Activated B cell treated with CpG ODN at 0.5 μM for 24 hours (primary cell): ENCODE measurements at regions not wholly inside any gene's neighbourhood (a gene's known extent, or its start where the extent isn't known, plus 50 kb on each side); places are given as distances from the start of the nearest gene placed in this dataset.
"Not testable (repeated sequence)": the region's sequence is repeated elsewhere in the genome, so short reads cannot be mapped to it uniquely, and the experiment has no call there.

Experiments
- ATAC-seq: fragments of 200-7000 bp; cut with Tn5 transposase; one replicate; pipeline ENCODE4 v1.10.0; 2021; ENCODE audit warnings: low read depth, mild to moderate bottlenecking, moderate library complexity
- CTCF ChIA-PET: fragments of 350-600 bp; sonication (Branson Sonifier 250); formaldehyde crosslinking; loops from one replicate; lab custom pipeline; 2021; ENCODE audit warnings: antibody characterized with exemption; lab: Charles Lee
- POLR2A ChIA-PET: fragments of 350-600 bp; sonication (Branson Sonifier 250); formaldehyde crosslinking; loops from one replicate; lab custom pipeline; 2021; ENCODE audit warnings: antibody characterized with exemption; lab: Charles Lee
- DNase-seq: peaks from one replicate; pipeline ENCODE4 v3.0.0; 2022
- H3K27ac Mint-ChIP-seq: one replicate; pipeline ENCODE4 v1.8.0; 2020; ENCODE audit warnings: mixed read lengths
- H3K27me3 Mint-ChIP-seq: one replicate; pipeline ENCODE4 v1.8.0; 2021; ENCODE audit warnings: mixed read lengths
- H3K36me3 Mint-ChIP-seq: one replicate; pipeline ENCODE4 v1.8.0; 2021; ENCODE audit warnings: low read depth, mixed read lengths
- H3K4me1 Mint-ChIP-seq: one replicate; pipeline ENCODE4 v1.8.0; 2021; ENCODE audit warnings: mixed read lengths
- H3K4me3 Mint-ChIP-seq: one replicate; pipeline ENCODE4 v1.8.0; 2020; ENCODE audit warnings: mild to moderate bottlenecking, mixed read lengths
- H3K9me3 Mint-ChIP-seq: one replicate; pipeline ENCODE4 v1.8.0; 2020; ENCODE audit warnings: mixed read lengths
- intact Hi-C: fragments of 100-400 bp; cut with micrococcal nuclease; formaldehyde crosslinking; loops from one replicate; pipeline ENCODE4 v1.15.1; 2024
- TF ChIP-seq, protein P1 (sequence below): fragments of 200-600 bp; IDR thresholded peaks from one replicate; pipeline ENCODE4 v1.8.0; 2022; ENCODE audit warnings: antibody characterized with exemption, mild to moderate bottlenecking

GRCh38 chr1:243001003-243001402 lies 254.1 kb downstream of the CEP170 start:
- H3K4me3 Mint-ChIP-seq, H3K36me3 Mint-ChIP-seq, ATAC-seq, POLR2A ChIA-PET, H3K27ac Mint-ChIP-seq, H3K27me3 Mint-ChIP-seq, H3K9me3 Mint-ChIP-seq, DNase-seq, intact Hi-C loops, H3K4me1 Mint-ChIP-seq, CTCF ChIA-PET: not testable (repeated sequence)

GRCh38 chr1:242992776-242993175 lies 262.3 kb downstream of the CEP170 start:
- H3K36me3 Mint-ChIP-seq, H3K27me3 Mint-ChIP-seq, DNase-seq, POLR2A ChIA-PET, H3K27ac Mint-ChIP-seq, ATAC-seq, H3K9me3 Mint-ChIP-seq, CTCF ChIA-PET, intact Hi-C loops, H3K4me3 Mint-ChIP-seq, H3K4me1 Mint-ChIP-seq: not testable (repeated sequence)

- ATAC-seq, intact Hi-C loops, H3K36me3 Mint-ChIP-seq, POLR2A ChIA-PET, H3K27ac Mint-ChIP-seq, CTCF ChIA-PET, DNase-seq, H3K4me1 Mint-ChIP-seq, H3K9me3 Mint-ChIP-seq, H3K27me3 Mint-ChIP-seq, H3K4me3 Mint-ChIP-seq: not testable (repeated sequence)
These were observed 270.0 kb downstream of the CEP170 start for GRCh38 chr1:242985096-242985495.

- H3K4me3 Mint-ChIP-seq, H3K27me3 Mint-ChIP-seq, H3K27ac Mint-ChIP-seq, H3K4me1 Mint-ChIP-seq, intact Hi-C loops, ATAC-seq, POLR2A ChIA-PET, DNase-seq, CTCF ChIA-PET, H3K9me3 Mint-ChIP-seq, H3K36me3 Mint-ChIP-seq: not testable (repeated sequence)
These were observed 281.7 kb downstream of the CEP170 start for GRCh38 chr1:242973341-242973740.

- Mint-ChIP-seq H3K36me3 (no peaks in the 10 kb centered on the region), H3K27me3 (peaks cover 5% of the 10 kb centered on the region), H3K27ac (no peak overlapping the region), H3K4me3 (no peak overlapping the region), H3K4me1 (no peaks in the 10 kb centered on the region), H3K9me3 (peaks cover 12% of the 10 kb centered on the region)
- DNase-seq (no peak), ATAC-seq (no peak)
- ChIA-PET POLR2A (no interaction called here), CTCF (no interaction called here)
- TF ChIP-seq, protein P1, sequence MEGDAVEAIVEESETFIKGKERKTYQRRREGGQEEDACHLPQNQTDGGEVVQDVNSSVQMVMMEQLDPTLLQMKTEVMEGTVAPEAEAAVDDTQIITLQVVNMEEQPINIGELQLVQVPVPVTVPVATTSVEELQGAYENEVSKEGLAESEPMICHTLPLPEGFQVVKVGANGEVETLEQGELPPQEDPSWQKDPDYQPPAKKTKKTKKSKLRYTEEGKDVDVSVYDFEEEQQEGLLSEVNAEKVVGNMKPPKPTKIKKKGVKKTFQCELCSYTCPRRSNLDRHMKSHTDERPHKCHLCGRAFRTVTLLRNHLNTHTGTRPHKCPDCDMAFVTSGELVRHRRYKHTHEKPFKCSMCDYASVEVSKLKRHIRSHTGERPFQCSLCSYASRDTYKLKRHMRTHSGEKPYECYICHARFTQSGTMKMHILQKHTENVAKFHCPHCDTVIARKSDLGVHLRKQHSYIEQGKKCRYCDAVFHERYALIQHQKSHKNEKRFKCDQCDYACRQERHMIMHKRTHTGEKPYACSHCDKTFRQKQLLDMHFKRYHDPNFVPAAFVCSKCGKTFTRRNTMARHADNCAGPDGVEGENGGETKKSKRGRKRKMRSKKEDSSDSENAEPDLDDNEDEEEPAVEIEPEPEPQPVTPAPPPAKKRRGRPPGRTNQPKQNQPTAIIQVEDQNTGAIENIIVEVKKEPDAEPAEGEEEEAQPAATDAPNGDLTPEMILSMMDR = no peak
- intact Hi-C loops = no loop called here
These were observed 288.2 kb downstream of the CEP170 start for GRCh38 chr1:242966892-242967291.

- DNase-seq, H3K4me1 Mint-ChIP-seq, POLR2A ChIA-PET, H3K4me3 Mint-ChIP-seq, ATAC-seq, H3K36me3 Mint-ChIP-seq, intact Hi-C loops, CTCF ChIA-PET, H3K9me3 Mint-ChIP-seq, H3K27me3 Mint-ChIP-seq, H3K27ac Mint-ChIP-seq: not testable (repeated sequence)
These were observed 295.7 kb downstream of the CEP170 start for GRCh38 chr1:242959397-242959796.

GRCh38 chr1:242954945-242955344 lies 300.1 kb downstream of the CEP170 start:
- H3K36me3 Mint-ChIP-seq, POLR2A ChIA-PET: not testable (repeated sequence)

DNA sequence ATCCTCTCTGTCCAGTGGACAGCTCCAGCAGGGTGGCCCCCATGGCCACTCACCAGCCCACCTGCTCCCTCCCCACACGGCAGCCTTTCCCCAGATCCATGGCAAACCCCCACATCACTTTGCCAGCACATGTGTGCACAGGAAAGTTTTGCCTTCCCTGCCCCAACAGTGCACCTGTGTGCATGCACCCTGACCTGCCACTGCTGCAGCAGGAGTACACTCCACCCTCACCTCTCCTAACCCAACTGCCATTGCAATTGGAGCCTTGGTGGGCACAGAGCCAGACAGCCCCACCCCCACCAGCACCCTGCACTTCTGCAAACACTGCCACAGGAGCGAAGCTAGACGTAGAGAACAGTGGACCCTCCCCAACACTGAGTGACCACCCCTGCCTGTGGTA lies 308.9 kb downstream of the CEP170 start:
- CTCF ChIA-PET = no interaction called here
- Mint-ChIP-seq H3K27ac (no peak overlapping the region), H3K4me3 (no peak overlapping the region), H3K27me3 (peaks cover 9% of the 10 kb centered on the region), H3K4me1 (no peaks in the 10 kb centered on the region), H3K9me3 (peaks cover 3% of the 10 kb centered on the region), H3K36me3 (no peaks in the 10 kb centered on the region)
- DNase-seq (no peak), ATAC-seq (no peak)
- POLR2A ChIA-PET = no interaction called here
- TF ChIP-seq, protein P1 = no peak
- intact Hi-C loops = no loop called here

More at GRCh38 chr1:242954945-242955344, 300.1 kb downstream of the CEP170 start:
- ATAC-seq, H3K27me3 Mint-ChIP-seq, intact Hi-C loops, CTCF ChIA-PET, H3K9me3 Mint-ChIP-seq, H3K4me1 Mint-ChIP-seq, H3K27ac Mint-ChIP-seq, H3K4me3 Mint-ChIP-seq, DNase-seq: not testable (repeated sequence)

DNA sequence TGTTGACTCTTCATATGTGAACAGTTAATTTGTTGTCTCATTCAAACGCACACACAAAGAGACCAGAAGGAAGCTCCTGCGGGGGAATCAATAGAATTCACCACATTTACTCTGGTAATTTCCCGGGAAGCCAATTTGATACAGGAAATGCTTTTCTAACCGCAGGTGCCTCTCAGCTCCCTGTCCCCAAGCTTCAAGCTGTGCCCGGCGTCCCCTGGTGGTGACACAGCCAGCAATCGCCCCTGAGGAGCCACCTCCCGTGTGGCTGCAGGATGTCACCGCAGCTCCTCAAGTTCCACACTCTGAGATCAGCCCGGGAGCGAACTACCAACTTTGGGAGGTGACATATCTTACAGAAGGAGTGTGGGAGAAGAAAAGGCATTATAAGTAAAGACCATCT lies 318.4 kb downstream of the CEP170 start:
- ATAC-seq, POLR2A ChIA-PET, H3K27me3 Mint-ChIP-seq, H3K9me3 Mint-ChIP-seq, H3K27ac Mint-ChIP-seq, DNase-seq, H3K4me3 Mint-ChIP-seq, H3K36me3 Mint-ChIP-seq, H3K4me1 Mint-ChIP-seq, intact Hi-C loops: not testable (repeated sequence)
- CTCF ChIA-PET = interaction anchor here (0.6 kb wide), 1 partner anchor 792 kb away, joined by 3 read pairs; no protein-coding TSS in a partner anchor

GRCh38 chr1:242924717-242925116 lies 330.4 kb downstream of the CEP170 start:
- DNase-seq, H3K27me3 Mint-ChIP-seq, H3K27ac Mint-ChIP-seq, CTCF ChIA-PET, H3K9me3 Mint-ChIP-seq, H3K4me3 Mint-ChIP-seq, ATAC-seq, POLR2A ChIA-PET, H3K4me1 Mint-ChIP-seq, intact Hi-C loops, H3K36me3 Mint-ChIP-seq: not testable (repeated sequence)

DNA sequence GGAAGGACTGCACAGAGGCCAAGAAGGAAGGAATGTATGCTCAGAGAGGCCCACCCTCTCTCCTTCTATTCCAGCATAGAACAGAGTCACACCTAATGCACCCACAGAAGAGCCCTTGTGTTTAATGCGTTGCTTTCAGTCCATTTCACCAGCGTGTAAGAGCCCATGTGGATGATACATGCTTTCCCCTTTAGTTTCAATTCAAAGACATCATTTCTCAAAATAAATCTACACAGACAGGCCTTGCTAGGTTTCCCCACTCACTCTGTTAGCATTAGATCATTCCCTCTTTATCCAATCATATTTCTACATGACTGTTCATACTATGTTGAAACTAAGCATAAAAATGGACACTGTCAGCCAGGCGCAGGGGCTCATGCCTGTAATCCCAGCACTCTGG lies 331.5 kb downstream of the CEP170 start:
- POLR2A ChIA-PET, ATAC-seq, H3K27me3 Mint-ChIP-seq: not testable (repeated sequence)

More for the DNA sequence above, 331.5 kb downstream of the CEP170 start:
- H3K4me3 Mint-ChIP-seq, intact Hi-C loops, H3K4me1 Mint-ChIP-seq, CTCF ChIA-PET, H3K9me3 Mint-ChIP-seq, DNase-seq, H3K27ac Mint-ChIP-seq, H3K36me3 Mint-ChIP-seq: not testable (repeated sequence)
